Panc1 (cell line): ENCODE measurements at regions not wholly inside any gene's neighbourhood (a gene's known extent, or its start where the extent isn't known, plus 50 kb on each side); places are given as distances from the start of the nearest gene placed in this dataset.

Experiments
- ATAC-seq: fragments of 200-7000 bp; cut with Tn5 transposase; 2 replicates; pipeline ENCODE4 v1.9.1; 2020; ENCODE audit warnings: mild to moderate bottlenecking, moderate library complexity
- BruUV-seq: library from RNA; stranded (reverse); fragments of 400-500 nt; replicated peaks from 2 replicates; lab custom pipeline; 2021; lab: Mats Ljungman, UMichigan
- CTCF ChIA-PET: fragments of 300-600 bp; sonication (Branson Sonifier 250); formaldehyde crosslinking; loops from one replicate; lab custom pipeline; 2022; ENCODE audit warnings: antibody characterized with exemption; lab: Charles Lee
- POLR2A ChIA-PET: fragments of 300-600 bp; sonication (Branson Sonifier 250); formaldehyde crosslinking; loops from one replicate; lab custom pipeline; 2022; ENCODE audit warnings: antibody characterized with exemption; lab: Charles Lee
- DNase-seq: peaks from one replicate; pipeline ENCODE4 v3.0.0-alpha.2; 2010; ENCODE audit warnings: low read depth, low spot score
- H3K27ac ChIP-seq: 2 replicates; pipeline ENCODE4 v1.5.1; 2011; ENCODE audit warnings: mild to moderate bottlenecking, low read length, inconsistent platforms
- H3K27me3 ChIP-seq: fragments of 200-500 bp; sonication (Bioruptor generic); 2 replicates; pipeline ENCODE4 v1.6.0; 2014; ENCODE audit warnings: low read length, inconsistent platforms; ENCODE audit not compliant: control insufficient read depth, insufficient read depth
- H3K36me3 ChIP-seq: fragments of 200-500 bp; sonication (Bioruptor generic); 2 replicates; pipeline ENCODE4 v1.5.1; 2014; ENCODE audit warnings: inconsistent platforms, mild to moderate bottlenecking, low read length, moderate library complexity; ENCODE audit not compliant: control insufficient read depth, insufficient read depth
- H3K4me1 ChIP-seq: 2 replicates; pipeline ENCODE4 v1.5.1; 2011; ENCODE audit warnings: inconsistent platforms, mild to moderate bottlenecking, low read length, moderate library complexity; ENCODE audit not compliant: control insufficient read depth, insufficient read depth
- H3K4me3 ChIP-seq, 2 experiments: 2 replicates each; pipeline ENCODE4 v1.5.1; 2011 to 2012; ENCODE audit warnings: low read depth in 2 of 2, low read length in 2 of 2, mild to moderate bottlenecking in 2 of 2, inconsistent platforms in 1 of 2, moderate library complexity in 1 of 2
- H3K9me3 ChIP-seq: fragments of 200-500 bp; sonication (Bioruptor generic); 2 replicates; pipeline ENCODE4 v1.5.1; 2014; ENCODE audit warnings: low read depth, mild to moderate bottlenecking, inconsistent platforms, low read length, moderate library complexity; ENCODE audit not compliant: control insufficient read depth, insufficient read depth
- CTCF ChIP-seq: fragments of 450-650 bp; IDR thresholded peaks from 2 replicates; pipeline ENCODE4 v1.5.1; 2017; ENCODE audit warnings: mild to moderate bottlenecking
- POLR2AphosphoS5 ChIP-seq: IDR thresholded peaks from 2 replicates; pipeline ENCODE4 v1.6.1; 2012; ENCODE audit warnings: mild to moderate bottlenecking, low read depth, low read length, moderate library complexity
- REST ChIP-seq, 2 experiments: IDR thresholded peaks; 2 replicates each; pipeline ENCODE4 v1.6.1; 2011 to 2012; ENCODE audit warnings: low read depth in 2 of 2, control low read depth in 1 of 2, low read length in 1 of 2, mild to moderate bottlenecking in 1 of 2, moderate library complexity in 1 of 2; ENCODE audit not compliant: insufficient read depth in 1 of 2
- SIN3A ChIP-seq: IDR thresholded peaks from 2 replicates; pipeline ENCODE4 v1.6.1; 2012; ENCODE audit warnings: low read depth, mild to moderate bottlenecking, low read length, moderate library complexity, borderline replicate concordance; ENCODE audit not compliant: insufficient read depth
- TCF7L2 ChIP-seq: IDR thresholded peaks from 2 replicates; pipeline ENCODE4 v1.6.1; 2011; ENCODE audit warnings: mild to moderate bottlenecking, low read depth, low read length, inconsistent platforms
- in situ Hi-C: cut with HindIII; loops from 2 replicates; pipeline ENCODE4 v1.10.0; 2016; ENCODE audit warnings: low sequenced_read_pairs, low pct_unique_long_range_greater_than_20kb
- intact Hi-C: fragments of 100-400 bp; cut with micrococcal nuclease; formaldehyde crosslinking; loops from one replicate; pipeline ENCODE4 v1.10.0; 2022; ENCODE audit not compliant: unreplicated experiment

- no peak for TF ChIP-seq POLR2AphosphoS5
- no peak for TF ChIP-seq SIN3A
- no peak for TF ChIP-seq CTCF
- TF ChIP-seq REST (IDR thresholded peaks at IDR 0.05; ENCODE audit: insufficient read depth in 1 of 2, low read depth in 2 of 2, low read length in 1 of 2): no peak
- no peak for TF ChIP-seq TCF7L2
- Histone ChIP-seq H3K4me3 (no peak overlapping the region), H3K36me3 (no peaks in the 10 kb centered on the region), H3K27ac (no peak overlapping the region), H3K9me3 (no peaks in the 10 kb centered on the region), H3K27me3 (no peaks in the 10 kb centered on the region), H3K4me1 (no peaks in the 10 kb centered on the region)
- in situ Hi-C loops (no loop called here), intact Hi-C loops (no loop called here)
- ChIA-PET POLR2A (no interaction called here), CTCF (no interaction called here)
- DNase-seq (no peak), ATAC-seq (no peak)
- no TSS peak for BruUV-seq
Measured at GRCh38 chr3:110710603-110711002, 361.0 kb upstream of the NECTIN3 start.

GRCh38 chr3:110711130-110711832 is 360.3 kb upstream of the NECTIN3 start:
- Histone ChIP-seq H3K36me3 (no peaks in the 10 kb centered on the region), H3K9me3 (no peaks in the 10 kb centered on the region), H3K27me3 (no peaks in the 10 kb centered on the region), H3K4me3 (no peak overlapping the region), H3K4me1 (no peaks in the 10 kb centered on the region), H3K27ac (no peak overlapping the region)
- TF ChIP-seq REST (IDR thresholded peaks at IDR 0.05; ENCODE audit: insufficient read depth in 1 of 2, low read depth in 2 of 2, low read length in 1 of 2) (no peak), CTCF (no peak), POLR2AphosphoS5 (no peak), SIN3A (no peak), TCF7L2 (no peak)
- DNase-seq: no peak
- POLR2A ChIA-PET: no interaction called here
- no TSS peak for BruUV-seq
- intact Hi-C loops (no loop called here), in situ Hi-C loops (no loop called here)
- CTCF ChIA-PET: no interaction called here
- no peak for ATAC-seq
